H9 (cell line): ENCODE measurements at regions not wholly inside any gene's neighbourhood (a gene's known extent, or its start where the extent isn't known, plus 50 kb on each side); places are given as distances from the start of the nearest gene placed in this dataset.

Experiments used
- DNase-seq: peaks from one replicate; pipeline ENCODE4 v3.0.0-alpha.2; 2017
- H2AFZ ChIP-seq: one replicate; pipeline ENCODE4 v1.6.1; 2013; ENCODE audit warnings: mild to moderate bottlenecking, low read length, control low read depth, moderate library complexity
- H2AK5ac ChIP-seq: 2 replicates; pipeline ENCODE4 v1.6.1; 2013; ENCODE audit warnings: low read length, control low read depth, mixed read lengths; ENCODE audit not compliant: insufficient read length
- H2BK120ac ChIP-seq: one replicate; pipeline ENCODE4 v1.6.1; 2013; ENCODE audit warnings: low read depth, mild to moderate bottlenecking, low read length, control low read depth, inconsistent platforms; ENCODE audit not compliant: poor library complexity, severe bottlenecking
- H2BK12ac ChIP-seq: 2 replicates; pipeline ENCODE4 v1.6.1; 2013; ENCODE audit warnings: low read length, control low read depth, mixed read lengths, low read depth; ENCODE audit not compliant: insufficient read length
- H2BK15ac ChIP-seq: 2 replicates; pipeline ENCODE4 v1.6.1; 2013; ENCODE audit warnings: low read depth, low read length, control low read depth
- H2BK20ac ChIP-seq: one replicate; pipeline ENCODE4 v1.6.1; 2013; ENCODE audit warnings: low read depth, mild to moderate bottlenecking, low read length, control low read depth, inconsistent platforms; ENCODE audit not compliant: poor library complexity, severe bottlenecking
- H2BK5ac ChIP-seq: 2 replicates; pipeline ENCODE4 v1.6.1; 2013; ENCODE audit warnings: low read length, control low read depth, mixed read lengths; ENCODE audit not compliant: insufficient read length
- H3K14ac ChIP-seq: 2 replicates; pipeline ENCODE4 v1.6.1; 2013; ENCODE audit warnings: low read length, control low read depth; ENCODE audit not compliant: insufficient read depth
- H3K18ac ChIP-seq: 2 replicates; pipeline ENCODE4 v1.6.1; 2013; ENCODE audit warnings: low read depth, mild to moderate bottlenecking, mixed read lengths, low read length, control low read depth; ENCODE audit not compliant: insufficient read length
- H3K23ac ChIP-seq: 2 replicates; pipeline ENCODE4 v1.6.1; 2013; ENCODE audit warnings: low read length, control low read depth, mixed read lengths, low read depth; ENCODE audit not compliant: insufficient read length
- H3K23me2 ChIP-seq: 2 replicates; pipeline ENCODE4 v1.6.1; 2013; ENCODE audit warnings: low read depth, mild to moderate bottlenecking, mixed read lengths, low read length, control low read depth; ENCODE audit not compliant: insufficient read length, poor library complexity, severe bottlenecking
- H3K27ac ChIP-seq: 2 replicates; pipeline ENCODE4 v1.5.1; 2013; ENCODE audit warnings: low read length, control low read depth, mixed read lengths, low read depth; ENCODE audit not compliant: insufficient read length
- H3K27me3 ChIP-seq: 2 replicates; pipeline ENCODE4 v1.6.1; 2013; ENCODE audit warnings: low read length, control low read depth, inconsistent platforms; ENCODE audit not compliant: insufficient read depth
- H3K4ac ChIP-seq: 2 replicates; pipeline ENCODE4 v1.6.1; 2013; ENCODE audit warnings: low read depth, mild to moderate bottlenecking, control low read depth, inconsistent platforms, low read length, moderate library complexity
- H3K4me1 ChIP-seq: 2 replicates; pipeline ENCODE4 v1.6.1; 2013; ENCODE audit warnings: low read length, control low read depth, inconsistent platforms; ENCODE audit not compliant: insufficient read depth
- H3K4me2 ChIP-seq: 2 replicates; pipeline ENCODE4 v1.6.1; 2013; ENCODE audit warnings: low read length, control low read depth, mixed read lengths; ENCODE audit not compliant: insufficient read length, insufficient read depth
- H3K56ac ChIP-seq: 2 replicates; pipeline ENCODE4 v1.6.1; 2013; ENCODE audit warnings: low read depth, mild to moderate bottlenecking, mixed read lengths, low read length, control low read depth; ENCODE audit not compliant: insufficient read length
- H3K79me1 ChIP-seq: 2 replicates; pipeline ENCODE4 v1.6.1; 2013; ENCODE audit warnings: low read depth, mild to moderate bottlenecking, moderate library complexity, low read length, control low read depth, inconsistent platforms; ENCODE audit not compliant: insufficient read depth, poor library complexity, severe bottlenecking
- H3K79me2 ChIP-seq: 2 replicates; pipeline ENCODE4 v1.6.1; 2013; ENCODE audit warnings: low read length, control low read depth, inconsistent platforms; ENCODE audit not compliant: insufficient read depth
- H3K9ac ChIP-seq: 2 replicates; pipeline ENCODE4 v1.6.1; 2013; ENCODE audit warnings: low read length, control low read depth, mixed read lengths; ENCODE audit not compliant: insufficient read length; ENCODE audit errors: extremely low read depth
- H3K9me3 ChIP-seq: one replicate; pipeline ENCODE4 v1.6.1; 2013; ENCODE audit warnings: low read depth, low read length, inconsistent platforms; ENCODE audit not compliant: control insufficient read depth
- H3T11ph ChIP-seq: one replicate; pipeline ENCODE4 v1.6.1; 2013; ENCODE audit warnings: mild to moderate bottlenecking, low read length, control low read depth, inconsistent platforms
- H4K20me1 ChIP-seq: one replicate; pipeline ENCODE4 v1.6.1; 2013; ENCODE audit not compliant: control insufficient read depth, insufficient read length, insufficient read depth
- H4K5ac ChIP-seq: 2 replicates; pipeline ENCODE4 v1.6.1; 2013; ENCODE audit warnings: low read depth, mild to moderate bottlenecking, mixed read lengths, low read length, control low read depth; ENCODE audit not compliant: insufficient read length
- H4K8ac ChIP-seq: replicated peaks from 2 replicates; pipeline ENCODE4 v1.6.1; 2013; ENCODE audit warnings: low read length, control low read depth, mixed read lengths, low read depth; ENCODE audit not compliant: insufficient read length
- H4K91ac ChIP-seq: 2 replicates; pipeline ENCODE4 v1.6.1; 2013; ENCODE audit warnings: low read depth, mild to moderate bottlenecking, moderate library complexity, mixed read lengths, low read length, control low read depth; ENCODE audit not compliant: insufficient read length
- H3K27ac Mint-ChIP-seq, 3 experiments: 2 replicates in 2 of 3; 3 replicates in 1 of 3; pipeline ENCODE4 v1.8.0; 2020 to 2021; ENCODE audit warnings: mixed read lengths in 3 of 3, mild to moderate bottlenecking in 1 of 3, moderate library complexity in 1 of 3
- H3K27me3 Mint-ChIP-seq: 2 replicates; pipeline ENCODE4 v1.8.0; 2021; ENCODE audit warnings: low read depth, mild to moderate bottlenecking, moderate library complexity, mixed read lengths
- H3K36me3 Mint-ChIP-seq, 3 experiments: 2 replicates in 2 of 3; 3 replicates in 1 of 3; pipeline ENCODE4 v1.8.0; 2020 to 2021; ENCODE audit warnings: low read depth in 3 of 3, mixed read lengths in 3 of 3; ENCODE audit not compliant: insufficient read depth in 1 of 3
- H3K4me1 Mint-ChIP-seq, 2 experiments: 2 replicates each; pipeline ENCODE4 v1.8.0; 2020; ENCODE audit warnings: mixed read lengths in 2 of 2
- H3K4me3 Mint-ChIP-seq, 2 experiments: 2 replicates in 1 of 2; 3 replicates in 1 of 2; pipeline ENCODE4 v1.8.0; 2020 to 2021; ENCODE audit warnings: mild to moderate bottlenecking in 2 of 2, mixed read lengths in 2 of 2, moderate library complexity in 1 of 2
- H3K9me3 Mint-ChIP-seq, 2 experiments: 2 replicates in 1 of 2; 3 replicates in 1 of 2; pipeline ENCODE4 v1.8.0; 2020; ENCODE audit warnings: mild to moderate bottlenecking in 2 of 2, mixed read lengths in 2 of 2, moderate library complexity in 1 of 2
- WGBS: extraction: QIAGEN DNeasy Blood & Tissue Kit; methylation state at CpG from one replicate; pipeline ENCODE4 v1.1.7; 2013; ENCODE audit warnings: missing lambda C conversion rate, low lambda C conversion rate, mixed read lengths; ENCODE audit not compliant: insufficient read length; ENCODE audit errors: extremely low coverage; 5-methylcytosine and 5-hydroxymethylcytosine counted together
- TF ChIP-seq, protein P1 (sequence below): fragments of 200-600 bp; sonication (generic); conservative IDR thresholded peaks from 3 replicates; pipeline ENCODE4 v1.8.0; 2021; ENCODE audit warnings: antibody characterized with exemption, mild to moderate bottlenecking

DNA sequence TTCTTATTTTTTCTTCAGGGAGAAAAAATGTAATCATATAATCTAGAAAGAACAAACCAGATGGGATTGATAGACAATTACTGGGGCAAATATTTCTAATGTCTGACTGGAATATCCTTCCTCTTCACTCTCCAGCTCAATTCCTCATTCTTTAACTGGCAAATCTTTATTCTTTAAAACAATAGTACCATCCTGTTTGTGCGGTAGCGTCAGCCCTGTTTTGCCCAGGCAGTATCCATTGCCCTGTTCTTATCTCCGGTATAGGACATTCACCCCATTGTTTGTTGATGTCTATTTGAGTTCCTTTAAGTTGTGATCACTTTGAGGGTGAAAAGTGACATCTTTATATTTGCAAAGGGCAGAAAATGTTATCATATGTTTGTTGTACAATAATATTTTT lies 185.4 kb downstream of the POSTN start:
- Histone ChIP-seq H4K91ac (no peak overlapping the region), H3T11ph (no peak overlapping the region), H4K5ac (no peak overlapping the region), H3K14ac (no peak overlapping the region), H2BK15ac (no peak overlapping the region), H4K20me1 (no peaks in the 10 kb centered on the region), H2BK12ac (no peak overlapping the region), H3K56ac (no peak overlapping the region), H3K4me2 (no peak overlapping the region), H3K9ac (no peak overlapping the region), H3K18ac (no peak overlapping the region), H3K23ac (no peak overlapping the region), H2AFZ (no peak overlapping the region), H3K79me1 (no peaks in the 10 kb centered on the region), H2BK5ac (no peak overlapping the region), H3K4me1 (no peaks in the 10 kb centered on the region), H3K27ac (no peak overlapping the region), H3K23me2 (no peaks in the 10 kb centered on the region), H3K27me3 (no peaks in the 10 kb centered on the region), H2BK120ac (no peak overlapping the region), H3K9me3 (no peaks in the 10 kb centered on the region), H4K8ac (no peak overlapping the region), H3K79me2 (no peaks in the 10 kb centered on the region; the same call in 1 of the 2 replicates), H2BK20ac (no peak overlapping the region), H3K4ac (no peak overlapping the region), H2AK5ac (no peak overlapping the region)
- TF ChIP-seq, protein P1, sequence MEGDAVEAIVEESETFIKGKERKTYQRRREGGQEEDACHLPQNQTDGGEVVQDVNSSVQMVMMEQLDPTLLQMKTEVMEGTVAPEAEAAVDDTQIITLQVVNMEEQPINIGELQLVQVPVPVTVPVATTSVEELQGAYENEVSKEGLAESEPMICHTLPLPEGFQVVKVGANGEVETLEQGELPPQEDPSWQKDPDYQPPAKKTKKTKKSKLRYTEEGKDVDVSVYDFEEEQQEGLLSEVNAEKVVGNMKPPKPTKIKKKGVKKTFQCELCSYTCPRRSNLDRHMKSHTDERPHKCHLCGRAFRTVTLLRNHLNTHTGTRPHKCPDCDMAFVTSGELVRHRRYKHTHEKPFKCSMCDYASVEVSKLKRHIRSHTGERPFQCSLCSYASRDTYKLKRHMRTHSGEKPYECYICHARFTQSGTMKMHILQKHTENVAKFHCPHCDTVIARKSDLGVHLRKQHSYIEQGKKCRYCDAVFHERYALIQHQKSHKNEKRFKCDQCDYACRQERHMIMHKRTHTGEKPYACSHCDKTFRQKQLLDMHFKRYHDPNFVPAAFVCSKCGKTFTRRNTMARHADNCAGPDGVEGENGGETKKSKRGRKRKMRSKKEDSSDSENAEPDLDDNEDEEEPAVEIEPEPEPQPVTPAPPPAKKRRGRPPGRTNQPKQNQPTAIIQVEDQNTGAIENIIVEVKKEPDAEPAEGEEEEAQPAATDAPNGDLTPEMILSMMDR = no peak
- WGBS = no CpG with 5 or more reads among the region's 3 CpGs
- Mint-ChIP-seq H3K4me3 (no peak overlapping the region), H3K36me3 (no peaks in the 10 kb centered on the region; a peak in 1 of 7 replicates), H3K4me1 (peaks cover 4% of the 10 kb centered on the region in 2 experiments; a peak in 2 of 4 replicates), H3K27me3 (no peaks in the 10 kb centered on the region), H3K9me3 (no peaks in the 10 kb centered on the region), H3K27ac (no peak overlapping the region)
- DNase-seq = no peak
